RKO (cell line): ENCODE measurements at regions not wholly inside any gene's neighbourhood (a gene's known extent, or its start where the extent isn't known, plus 50 kb on each side); places are given as distances from the start of the nearest gene placed in this dataset.
A peak's percentile ranks its signal among the peaks of the same experiment; 100 is the strongest.
"Not testable (repeated sequence)": the region's sequence is repeated elsewhere in the genome, so short reads cannot be mapped to it uniquely, and the experiment has no call there.

Experiments used
- DNase-seq: peaks from one replicate; pipeline ENCODE4 v3.0.0-alpha.2; 2016; ENCODE audit warnings: low spot score

DNA sequence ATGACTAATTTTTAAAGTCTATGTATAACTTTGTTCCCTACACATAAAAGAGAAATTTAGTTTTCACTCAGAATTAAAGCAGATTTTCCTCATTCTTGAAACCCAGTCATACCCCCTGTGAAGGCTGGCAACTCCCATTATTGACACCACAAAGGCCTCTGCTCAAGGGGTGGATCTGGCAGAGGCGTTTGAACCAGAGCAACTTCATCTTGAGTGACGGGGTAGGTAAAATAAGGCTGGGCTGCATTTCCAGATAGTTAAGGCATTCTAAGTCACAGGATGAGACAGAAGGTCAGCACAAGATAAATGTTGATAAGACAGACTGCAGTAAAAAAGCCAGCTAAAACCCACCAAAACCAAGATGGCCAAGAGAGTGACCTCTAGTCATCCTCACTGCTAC lies 177.2 kb upstream of the OR13F1 start:
- DNase-seq = no peak

DNA sequence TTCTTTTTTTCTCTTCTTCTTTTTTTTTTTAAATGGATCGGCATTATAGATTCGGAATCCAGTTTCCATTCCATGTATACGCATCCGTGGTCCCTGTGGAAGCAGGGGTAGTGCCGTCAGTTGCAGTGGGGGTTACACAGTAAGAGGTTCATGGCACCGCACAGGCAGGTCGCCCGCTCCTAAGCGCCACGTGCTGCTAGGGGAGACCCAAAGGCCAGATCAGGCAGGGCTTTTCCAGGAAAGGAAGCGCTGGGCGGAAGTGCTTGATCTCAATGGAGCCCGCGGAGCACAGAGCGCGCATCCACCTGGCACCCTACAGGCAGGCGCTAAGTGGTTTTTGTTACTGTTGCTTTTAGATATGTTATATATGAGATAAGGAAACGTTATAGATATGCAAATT lies 174.8 kb upstream of the OR13F1 start:
- DNase-seq = no peak

DNA sequence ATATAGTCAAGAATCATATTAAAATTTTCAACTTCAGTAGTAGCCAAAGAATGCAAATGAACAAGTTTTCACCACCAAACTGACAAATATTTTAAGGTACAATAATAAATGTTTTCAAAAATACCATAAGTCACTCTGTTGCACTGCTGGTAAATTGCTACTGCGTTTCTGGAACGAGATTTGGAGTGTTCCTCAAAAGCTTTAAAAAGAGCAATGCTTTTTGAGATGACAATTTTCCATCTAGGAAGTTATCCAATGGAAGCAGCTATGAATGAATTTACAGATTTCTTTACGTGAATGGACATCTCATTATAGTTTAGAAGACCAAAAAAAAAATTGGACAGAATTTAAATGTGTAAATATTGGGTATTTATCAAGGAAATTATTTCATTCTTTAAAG lies 173.2 kb upstream of the OR13F1 start:
- no peak for DNase-seq

DNA sequence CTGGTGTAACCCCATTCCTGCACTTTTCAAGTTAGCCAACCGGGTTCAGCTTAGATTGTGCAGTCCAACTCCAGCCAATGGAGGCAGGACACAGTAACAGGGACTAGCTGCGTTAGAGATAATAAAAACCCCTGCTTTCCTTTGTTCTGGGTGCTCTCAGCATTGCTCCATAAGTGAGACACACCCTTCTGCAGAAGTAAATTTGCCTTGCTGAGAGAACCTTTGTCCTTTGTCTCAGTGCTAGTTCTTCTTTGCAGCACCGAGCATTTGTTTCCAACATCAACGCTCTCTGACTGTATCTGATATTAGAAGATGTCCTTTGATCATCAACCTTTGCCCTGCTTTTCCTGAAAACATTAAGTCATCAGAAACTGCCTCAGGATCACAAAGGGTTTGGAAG lies 169.5 kb upstream of the OR13F1 start:
- DNase-seq = no peak

DNA sequence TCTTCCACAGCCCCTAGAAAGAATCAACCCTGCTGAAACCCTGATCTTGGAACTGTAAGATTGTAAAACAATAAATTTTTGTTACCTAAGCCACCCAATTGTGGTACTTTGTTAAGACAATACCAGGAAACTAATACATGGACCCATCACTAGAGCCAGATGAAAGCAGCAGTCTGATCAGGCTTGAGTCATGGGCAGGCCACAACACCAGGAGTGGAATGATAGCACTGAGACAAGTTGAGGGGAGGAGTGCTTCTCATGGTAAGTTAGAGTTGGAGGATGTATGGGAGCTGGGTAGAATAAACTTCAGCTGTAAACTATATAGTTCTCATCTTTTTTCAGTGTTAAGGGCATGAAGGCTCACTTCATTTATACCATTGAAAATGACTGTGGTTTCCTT lies 164.4 kb upstream of the OR13F1 start:
- DNase-seq = no peak

DNA sequence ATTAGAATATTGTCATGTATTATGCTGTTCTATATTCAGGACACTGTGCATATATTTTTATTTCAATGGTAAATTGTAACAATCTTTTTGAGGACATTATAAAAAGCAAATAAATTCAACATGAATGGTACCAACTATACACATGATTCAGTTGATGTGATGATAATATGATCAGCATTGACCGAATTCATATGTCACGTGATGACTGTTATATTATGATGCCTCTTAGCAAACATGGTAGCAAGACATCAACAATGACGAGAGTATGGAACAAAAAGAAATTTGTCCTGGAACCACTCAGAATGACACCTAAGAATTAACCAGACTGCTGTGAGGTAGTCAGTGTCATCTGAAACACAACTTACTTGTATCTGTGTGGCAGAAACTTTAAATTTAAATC lies 161.5 kb upstream of the OR13F1 start:
- DNase-seq = no peak

DNA sequence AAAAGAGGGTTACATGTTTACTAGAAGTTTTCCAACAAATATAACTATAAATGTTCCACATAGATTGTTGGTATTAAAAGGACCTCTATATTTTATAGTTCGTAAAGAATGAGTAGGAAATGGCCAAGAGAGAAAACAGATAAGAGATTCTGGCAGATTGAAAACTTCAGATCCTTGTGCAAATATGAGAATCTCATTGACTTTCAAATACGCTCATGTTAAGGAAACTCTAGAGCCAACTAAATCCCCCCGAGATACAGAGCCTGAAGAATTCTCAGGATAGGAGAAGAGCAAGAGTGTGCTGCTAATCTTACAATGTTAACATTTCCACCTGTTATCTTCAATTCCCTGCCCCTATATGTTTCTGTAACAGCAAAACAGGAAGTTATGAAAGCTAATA lies 159.0 kb upstream of the OR13F1 start:
- DNase-seq = no peak

DNA sequence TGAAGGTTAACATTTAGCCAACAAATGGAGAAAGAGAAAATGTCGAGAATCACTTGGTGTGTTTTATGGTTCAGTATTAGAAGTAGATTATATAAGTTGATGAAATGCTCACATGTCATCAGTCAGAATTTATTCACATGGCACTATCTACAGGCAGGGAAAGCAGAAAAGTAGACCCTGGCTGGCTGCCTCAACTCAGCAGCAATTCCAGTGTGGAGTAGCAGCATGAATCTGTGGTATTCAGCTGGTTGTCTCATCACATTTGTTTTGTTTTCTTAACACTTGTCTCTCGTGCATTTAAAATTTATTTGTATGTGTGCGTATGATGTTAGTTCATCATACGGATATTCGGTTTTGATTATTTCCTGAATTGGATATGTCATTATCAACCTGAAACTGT lies 153.5 kb upstream of the OR13F1 start:
- no peak for DNase-seq

DNA sequence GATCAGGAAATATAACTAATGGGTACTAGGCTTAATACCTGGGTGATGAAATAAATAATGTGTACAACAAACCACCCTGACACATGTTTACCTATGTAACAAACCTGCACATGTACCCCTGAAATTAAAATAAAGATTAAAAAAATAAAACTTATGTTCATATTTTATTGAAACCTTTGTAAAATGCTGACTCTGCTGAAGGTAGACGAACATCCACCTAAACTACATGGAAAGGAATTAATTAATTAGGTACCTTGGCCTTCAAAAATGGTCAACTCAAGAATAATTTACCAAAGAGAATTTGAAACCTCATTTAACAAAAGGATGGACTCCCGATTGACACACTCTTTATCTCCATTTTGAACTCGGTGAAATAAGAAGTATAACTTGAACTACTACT lies 152.3 kb upstream of the OR13F1 start:
- DNase-seq = no peak

DNA sequence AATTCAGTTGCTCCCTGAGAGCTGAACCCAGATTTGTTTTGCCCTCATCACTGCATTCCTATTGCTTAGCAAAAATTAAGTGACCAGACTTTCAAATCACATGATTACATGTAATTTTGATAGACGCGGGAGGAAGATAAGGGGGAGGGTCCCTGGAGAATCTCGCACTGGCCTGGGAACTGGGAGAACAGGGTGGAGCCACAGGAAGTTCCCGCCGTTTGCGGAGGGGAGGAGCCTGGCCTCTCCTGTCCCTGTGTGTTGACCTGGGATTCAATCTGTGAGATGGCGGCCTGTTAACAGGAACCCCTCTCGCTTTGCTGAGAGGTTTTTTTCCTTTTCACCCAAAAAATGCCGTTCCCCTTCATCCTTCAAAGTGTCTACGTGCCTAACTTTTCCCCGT lies 142.9 kb upstream of the OR13F1 start:
- no peak for DNase-seq

DNA sequence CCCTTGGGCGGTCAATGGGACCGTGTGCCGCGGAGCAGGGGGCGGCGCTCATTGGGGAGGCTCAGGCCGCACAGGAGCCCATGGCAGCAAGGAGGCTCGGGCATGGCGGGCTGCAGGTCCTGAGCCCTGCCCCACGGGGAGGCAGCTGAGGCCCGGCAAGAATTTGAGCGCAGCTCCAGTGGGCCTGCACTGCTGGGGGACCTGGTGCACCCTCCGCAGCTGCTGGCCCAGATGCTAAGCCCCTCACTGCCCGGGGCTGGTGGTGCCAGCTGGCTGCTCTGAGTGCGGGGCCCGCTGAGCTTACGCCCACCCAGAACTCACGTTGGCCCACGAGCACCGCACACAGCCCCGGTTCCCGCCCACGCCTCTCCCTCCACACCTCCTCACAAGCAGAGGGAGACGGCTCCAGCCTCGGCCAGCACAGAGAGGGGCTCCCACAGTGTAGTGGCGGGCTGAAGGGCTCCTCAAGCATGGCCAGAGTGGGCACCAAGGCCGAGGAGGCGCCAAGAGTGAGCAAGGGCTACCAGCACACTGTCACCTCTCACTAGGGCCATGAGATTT lies 141.1 kb upstream of the OR13F1 start:
- DNase-seq = no peak

DNA sequence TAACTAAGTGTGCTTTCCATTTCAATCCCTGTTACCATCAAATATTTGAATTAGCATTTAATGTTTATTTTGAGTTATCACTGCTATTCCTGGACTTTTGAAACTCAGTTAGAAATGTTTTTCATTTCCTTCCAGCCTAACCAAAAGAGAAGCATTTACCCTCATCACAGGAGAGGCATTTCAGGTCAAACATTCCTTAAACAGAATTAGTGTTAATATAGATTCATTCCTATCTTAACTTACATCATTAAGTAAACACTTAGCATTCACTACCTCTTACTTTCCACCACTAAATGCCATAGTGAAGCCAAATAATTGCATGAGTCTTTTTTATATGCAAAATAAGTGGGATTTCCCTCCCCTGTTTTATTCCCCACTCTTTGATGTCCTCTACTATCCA lies 136.6 kb upstream of the OR13F1 start:
- DNase-seq = no peak

DNA sequence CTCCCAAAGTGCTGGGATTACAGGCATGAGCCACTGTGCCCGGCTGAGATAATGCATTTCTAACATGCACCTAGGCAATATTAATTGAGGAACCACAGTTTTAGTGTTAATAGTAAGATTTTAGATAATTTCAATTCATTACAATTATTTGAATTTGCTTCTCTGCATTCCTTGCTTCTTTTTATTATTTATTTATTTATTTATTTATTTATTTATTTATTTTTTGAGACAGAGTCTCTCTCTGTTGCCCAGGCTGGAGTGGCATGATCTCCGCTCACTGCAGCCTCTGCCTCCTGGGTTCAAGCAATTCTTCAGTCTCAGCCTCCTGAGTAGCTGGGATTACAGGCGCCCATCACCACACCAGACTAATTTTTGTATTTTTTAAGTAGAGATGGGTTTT lies 135.7 kb upstream of the OR13F1 start:
- DNase-seq = not testable (repeated sequence)

DNA sequence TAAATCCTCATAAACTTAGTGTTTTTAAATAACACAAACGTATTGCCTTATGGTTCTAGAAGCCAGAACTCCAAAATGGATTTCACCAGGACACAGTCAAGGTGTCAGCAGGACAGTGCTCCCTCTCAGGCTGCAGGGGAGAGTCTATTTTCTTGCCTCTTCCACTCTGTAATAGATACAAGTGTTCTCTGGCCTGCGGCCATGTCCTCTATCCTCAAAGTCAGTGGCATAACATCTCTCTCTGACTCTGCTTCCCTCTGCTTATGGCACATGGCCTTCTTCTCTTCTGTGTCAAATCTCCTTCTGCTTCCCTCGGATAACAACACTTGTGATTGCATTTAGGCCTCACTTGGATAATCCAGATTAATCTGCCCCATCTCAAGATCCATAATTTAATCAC lies 129.4 kb upstream of the OR13F1 start:
- no peak for DNase-seq

DNA sequence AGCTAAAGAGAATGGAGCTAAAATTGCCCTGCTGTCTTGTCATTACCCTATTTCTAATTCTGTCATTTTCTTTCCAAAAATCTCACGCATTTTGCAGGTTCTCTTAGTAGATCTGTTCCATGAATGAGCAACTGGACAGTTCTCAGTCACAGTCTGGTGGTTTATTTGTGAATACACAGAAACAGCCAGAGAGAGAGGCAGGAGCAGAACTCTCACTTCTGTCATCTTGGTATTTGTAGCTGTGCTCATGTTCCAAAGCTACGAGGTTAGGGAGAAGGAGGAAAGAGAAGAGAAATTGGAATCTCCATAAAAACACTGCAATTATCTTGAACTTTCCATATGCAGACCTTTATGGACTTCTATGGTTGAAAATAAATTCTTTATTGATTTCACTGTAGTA lies 118.0 kb upstream of the OR13F1 start:
- no peak for DNase-seq

DNA sequence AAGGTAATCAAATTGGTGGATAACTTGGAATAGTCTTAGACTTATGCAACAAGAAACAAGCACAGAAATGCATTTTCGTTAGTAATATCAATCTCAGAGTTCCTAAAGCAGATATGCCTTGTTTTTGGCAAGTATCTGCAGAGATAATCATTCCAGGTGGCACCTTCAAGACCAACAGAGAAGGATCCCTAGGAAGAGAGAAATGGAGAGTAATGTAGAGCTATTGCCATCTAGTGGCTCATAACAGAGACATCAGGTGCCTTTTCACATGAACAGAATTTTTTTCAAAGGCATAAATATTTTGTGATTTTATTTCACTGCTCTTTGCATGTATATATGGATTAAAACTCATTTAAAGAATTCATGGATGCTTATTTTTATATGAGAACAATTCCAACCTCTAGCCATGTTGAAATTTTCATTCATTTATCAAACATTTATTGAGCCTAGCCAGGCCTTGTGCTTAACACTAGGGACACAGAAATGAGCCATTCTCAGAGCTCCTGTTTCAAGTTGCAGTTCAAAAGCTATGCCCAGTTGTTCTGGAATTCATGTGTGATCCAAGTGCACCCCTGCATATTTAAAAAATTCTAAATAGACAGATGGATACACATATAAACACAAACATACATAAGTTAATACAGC lies 117.5 kb upstream of the OR13F1 start:
- peak; percentile 82 for DNase-seq

DNA sequence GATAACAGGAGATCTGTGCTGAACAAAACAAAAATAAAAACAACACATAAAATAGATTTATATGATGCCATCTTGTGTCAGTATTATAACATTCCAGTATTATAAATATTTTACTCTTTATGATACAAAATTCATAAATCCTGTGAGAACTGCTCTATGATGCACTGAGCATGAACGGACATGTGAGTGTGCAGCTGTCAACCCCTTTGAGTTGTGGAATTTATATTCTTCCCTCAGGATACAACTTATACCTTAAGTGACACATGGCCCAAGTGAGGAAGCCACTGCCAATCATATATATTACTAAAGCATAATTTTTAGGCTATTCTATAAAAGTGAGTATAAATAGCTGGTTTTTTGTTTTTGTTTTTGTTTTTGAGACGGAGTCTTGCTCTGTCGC lies 116.0 kb upstream of the OR13F1 start:
- no peak for DNase-seq

DNA sequence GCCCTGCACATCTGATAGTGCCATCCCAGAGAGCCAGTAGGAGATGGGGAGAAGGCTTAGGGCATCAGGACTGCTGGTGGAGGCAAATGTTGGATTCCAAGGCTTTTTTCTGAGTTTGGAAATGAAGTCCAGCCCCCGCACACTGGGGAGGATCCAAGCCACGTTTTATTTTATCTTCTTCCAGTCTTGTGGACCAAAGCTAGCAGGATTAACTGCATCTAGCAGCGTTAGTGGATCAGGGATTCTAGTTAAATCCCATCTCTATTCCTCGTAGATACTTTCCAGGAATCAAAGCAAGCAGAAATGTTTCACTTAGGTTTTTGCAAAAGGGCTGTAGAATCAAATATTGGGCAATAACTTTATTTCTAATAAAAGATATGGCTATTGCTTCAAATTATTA lies 114.7 kb upstream of the OR13F1 start:
- DNase-seq = no peak

DNA sequence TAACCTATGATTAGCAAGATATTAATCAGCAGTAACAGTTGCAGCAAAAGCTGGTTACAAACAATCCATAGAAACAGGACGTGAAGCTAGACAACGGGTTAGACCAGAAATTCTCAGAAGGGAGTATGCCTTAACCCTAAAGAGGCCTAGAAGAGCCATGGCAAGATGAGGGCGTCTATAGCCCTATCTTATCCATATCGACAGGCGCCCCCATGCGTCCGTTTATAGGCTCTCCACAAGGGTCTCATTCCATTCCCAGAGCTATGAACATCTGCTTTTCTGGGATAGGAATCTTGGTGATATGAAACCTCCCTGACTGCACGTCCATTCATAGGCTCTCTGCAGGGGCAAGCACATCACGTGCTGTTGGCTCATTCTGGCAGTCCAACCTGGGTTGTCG lies 109.2 kb upstream of the OR13F1 start:
- not testable (repeated sequence) for DNase-seq

DNA sequence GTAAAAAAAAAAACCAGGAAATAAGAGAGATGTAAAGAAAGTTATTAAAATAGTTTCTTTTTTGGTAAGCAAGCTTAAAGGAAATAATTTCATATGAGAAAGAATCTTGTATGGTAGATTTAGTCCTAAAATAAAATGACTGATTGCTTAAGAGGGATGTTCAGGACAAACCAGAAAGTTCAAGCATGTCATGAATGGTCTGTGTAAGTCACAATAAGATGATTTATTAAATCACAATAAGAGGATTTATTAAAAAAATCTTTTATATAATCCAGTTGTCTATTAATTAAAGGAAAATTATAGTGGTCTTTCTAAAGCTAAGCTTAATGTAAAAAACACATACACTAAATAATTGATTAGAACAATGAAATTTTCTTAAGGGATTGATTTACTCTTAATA lies 91.8 kb upstream of the OR13F1 start:
- DNase-seq = peak; percentile 18

DNA sequence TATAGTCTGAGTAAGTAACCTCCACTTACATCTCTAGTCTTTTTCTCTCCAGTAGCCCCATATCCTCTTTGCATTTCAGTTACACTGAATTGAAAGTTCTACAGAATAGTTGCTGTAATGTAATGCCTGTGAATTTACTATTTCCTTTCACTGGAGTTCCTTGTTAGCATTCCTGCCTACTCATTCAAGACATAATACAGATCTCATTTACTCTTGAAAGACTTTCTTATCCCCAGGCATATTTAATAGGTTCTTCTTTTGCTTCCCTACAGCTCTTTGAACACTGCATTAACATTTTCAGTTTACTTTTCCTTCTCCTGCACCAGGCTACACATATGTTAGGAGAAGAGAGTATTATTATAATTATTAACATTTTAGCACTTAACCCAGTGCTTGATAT lies 87.6 kb upstream of the OR13F1 start:
- DNase-seq = no peak

DNA sequence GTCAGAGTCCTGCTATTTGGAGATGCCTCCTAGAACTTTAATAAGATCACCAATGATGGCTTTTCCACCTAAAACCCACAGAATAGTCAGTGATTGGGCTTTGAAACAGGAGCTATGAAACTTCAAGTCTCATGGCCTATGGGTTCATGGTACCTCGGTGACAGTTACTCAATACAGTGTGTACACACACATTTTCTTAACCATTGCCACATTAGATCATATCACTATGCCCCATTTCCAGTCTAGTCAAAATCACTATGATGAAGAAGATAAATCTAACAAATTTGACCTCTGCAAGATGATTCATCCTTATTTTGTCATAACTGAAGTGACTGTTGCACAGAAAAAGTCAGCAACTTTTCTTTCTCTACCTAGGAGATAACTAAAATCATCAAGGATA lies 86.8 kb upstream of the OR13F1 start:
- peak; percentile 8 for DNase-seq

DNA sequence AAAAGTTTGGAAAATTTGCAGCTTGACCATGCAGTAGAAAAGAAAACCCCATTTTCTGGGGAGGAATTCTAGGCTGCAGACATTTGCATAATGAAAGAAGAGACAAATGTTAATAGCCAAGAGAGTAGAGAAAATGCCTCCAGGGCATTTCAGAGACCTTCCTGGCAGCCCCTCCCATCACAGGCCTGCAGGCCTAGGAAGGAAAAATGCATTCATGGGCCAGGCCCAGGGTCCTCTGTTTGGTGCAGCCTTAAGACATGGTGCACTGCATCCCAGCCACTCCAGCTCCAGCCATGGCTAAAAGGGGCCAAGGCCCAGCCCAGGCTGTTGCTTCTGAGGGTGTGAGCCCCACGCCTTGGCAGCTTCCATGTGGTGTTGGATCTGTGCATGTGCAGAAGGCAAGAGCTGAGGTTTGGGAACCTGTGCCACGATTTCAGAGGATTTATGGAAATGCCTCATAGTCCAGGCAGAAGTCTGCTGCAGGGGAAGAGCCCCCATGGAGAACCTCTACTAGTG lies 75.0 kb upstream of the OR13F1 start:
- DNase-seq = no peak

DNA sequence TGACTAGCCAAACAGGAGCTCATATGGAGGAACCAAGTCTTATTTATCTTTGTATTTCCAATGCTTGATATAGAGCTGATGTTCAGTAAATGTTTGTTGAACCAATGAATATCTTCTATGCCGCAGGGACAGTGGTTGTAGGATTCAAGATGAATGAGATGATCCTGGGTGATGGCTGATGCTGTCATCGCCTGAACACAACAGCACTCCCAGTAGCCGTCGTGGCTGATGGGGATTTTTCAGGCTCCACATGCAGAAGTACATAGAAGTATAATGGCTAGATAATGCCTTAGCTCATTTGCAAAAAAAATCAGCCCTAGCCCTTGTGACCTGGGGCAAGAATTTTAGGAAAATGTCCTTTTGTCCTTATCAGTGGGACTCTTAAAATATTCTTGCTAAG lies 69.0 kb upstream of the OR13F1 start:
- no peak for DNase-seq
